Epithelial cell of proximal tubule (primary cell): ENCODE measurements at regions not wholly inside any gene's neighbourhood (a gene's known extent, or its start where the extent isn't known, plus 50 kb on each side); places are given as distances from the start of the nearest gene placed in this dataset.
"Not testable (repeated sequence)": the region's sequence is repeated elsewhere in the genome, so short reads cannot be mapped to it uniquely, and the experiment has no call there.

Source experiments
- DNase-seq: peaks from one replicate; pipeline ENCODE4 v3.0.0-alpha.2; 2011; ENCODE audit warnings: low read depth
- H3K4me3 ChIP-seq: 2 replicates; pipeline ENCODE4 v1.5.1; 2011; ENCODE audit warnings: low read depth, mild to moderate bottlenecking, low read length
- TF ChIP-seq, protein P1 (sequence below): conservative IDR thresholded peaks from 2 replicates; pipeline ENCODE4 v1.5.1; 2012; ENCODE audit warnings: low read depth, mild to moderate bottlenecking, low read length

DNA sequence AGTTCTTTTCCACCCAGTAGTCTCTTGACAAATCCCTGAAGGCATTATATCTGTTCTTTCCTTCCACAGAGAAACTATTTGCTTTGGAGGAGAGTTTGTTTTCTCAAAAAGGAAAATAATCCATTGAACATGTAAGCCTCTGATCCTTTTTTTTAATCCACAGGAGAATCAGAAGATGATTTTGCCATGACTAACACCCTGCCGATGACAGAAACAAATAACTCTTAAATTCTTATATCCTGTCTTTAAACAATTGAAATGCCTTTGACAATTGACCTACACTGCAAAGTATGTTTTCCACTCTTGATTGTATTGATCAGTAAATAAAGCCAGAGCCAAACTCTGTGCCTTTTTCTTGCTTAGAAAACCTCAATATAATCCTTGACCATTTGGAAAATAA, 666.4 kb upstream of the CTNND2 start:
- TF ChIP-seq, protein P1, sequence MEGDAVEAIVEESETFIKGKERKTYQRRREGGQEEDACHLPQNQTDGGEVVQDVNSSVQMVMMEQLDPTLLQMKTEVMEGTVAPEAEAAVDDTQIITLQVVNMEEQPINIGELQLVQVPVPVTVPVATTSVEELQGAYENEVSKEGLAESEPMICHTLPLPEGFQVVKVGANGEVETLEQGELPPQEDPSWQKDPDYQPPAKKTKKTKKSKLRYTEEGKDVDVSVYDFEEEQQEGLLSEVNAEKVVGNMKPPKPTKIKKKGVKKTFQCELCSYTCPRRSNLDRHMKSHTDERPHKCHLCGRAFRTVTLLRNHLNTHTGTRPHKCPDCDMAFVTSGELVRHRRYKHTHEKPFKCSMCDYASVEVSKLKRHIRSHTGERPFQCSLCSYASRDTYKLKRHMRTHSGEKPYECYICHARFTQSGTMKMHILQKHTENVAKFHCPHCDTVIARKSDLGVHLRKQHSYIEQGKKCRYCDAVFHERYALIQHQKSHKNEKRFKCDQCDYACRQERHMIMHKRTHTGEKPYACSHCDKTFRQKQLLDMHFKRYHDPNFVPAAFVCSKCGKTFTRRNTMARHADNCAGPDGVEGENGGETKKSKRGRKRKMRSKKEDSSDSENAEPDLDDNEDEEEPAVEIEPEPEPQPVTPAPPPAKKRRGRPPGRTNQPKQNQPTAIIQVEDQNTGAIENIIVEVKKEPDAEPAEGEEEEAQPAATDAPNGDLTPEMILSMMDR = no peak
- DNase-seq = no peak
- no peak overlapping the region for H3K4me3 ChIP-seq

DNA sequence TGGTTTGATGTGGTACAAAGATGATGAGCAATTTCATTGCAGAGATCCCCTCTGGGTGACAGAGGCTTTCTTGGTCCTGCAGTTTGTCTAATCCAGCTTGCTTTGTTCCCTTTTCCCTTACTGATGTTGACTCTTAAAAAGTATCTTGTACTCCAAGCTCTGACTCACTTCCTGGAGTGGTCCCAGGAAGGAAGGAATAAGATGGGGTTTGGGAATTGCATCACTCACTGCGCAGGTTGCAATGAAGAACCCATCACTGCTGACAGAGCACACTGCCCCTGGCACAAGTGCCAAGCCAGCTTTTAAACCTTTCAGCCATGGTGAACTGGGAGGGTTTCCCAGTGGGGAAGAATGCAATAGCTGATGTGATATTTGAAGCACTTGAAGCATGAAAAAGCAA, 662.2 kb upstream of the CTNND2 start:
- no peak for DNase-seq
- TF ChIP-seq, protein P1 = no peak
- no peak overlapping the region for H3K4me3 ChIP-seq

DNA sequence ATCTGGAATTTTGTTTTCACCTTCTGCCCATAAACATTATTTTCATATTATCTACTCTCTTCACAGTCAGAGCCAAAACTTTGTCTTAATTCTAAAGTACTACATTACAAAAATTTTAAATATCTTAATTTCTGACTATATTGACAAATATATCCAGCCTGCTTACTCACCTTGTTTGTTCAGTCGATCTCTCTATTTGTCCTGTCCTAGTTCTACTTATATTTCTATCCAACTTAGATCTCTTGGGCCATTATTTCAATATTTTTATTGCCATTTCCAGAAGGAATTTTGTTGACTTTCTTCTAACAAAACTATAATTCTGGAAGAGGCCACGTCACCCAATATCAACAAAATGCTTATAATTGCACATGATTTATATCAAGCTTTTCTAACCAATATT, 652.8 kb upstream of the CTNND2 start:
- TF ChIP-seq, protein P1 = no peak
- H3K4me3 ChIP-seq = no peak overlapping the region
- DNase-seq = no peak

DNA sequence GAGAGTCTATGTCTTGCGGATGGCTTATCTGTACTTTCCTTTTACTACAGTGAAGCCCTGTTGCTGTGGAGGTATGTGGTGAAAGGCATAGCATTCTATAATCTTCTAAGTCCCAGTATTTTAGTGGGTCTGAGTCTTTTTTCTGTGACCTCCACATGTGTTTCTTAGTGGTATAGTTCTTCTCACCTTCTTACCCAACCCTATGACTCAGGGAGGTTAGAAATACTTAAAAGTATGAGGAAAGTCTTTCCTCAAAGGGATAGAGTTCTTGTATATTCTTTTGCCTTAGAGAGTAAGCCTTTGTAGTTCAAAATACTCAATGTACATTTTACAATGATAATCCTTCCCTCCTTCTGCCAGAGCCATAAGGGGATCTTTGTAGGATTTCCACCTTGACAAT, 621.9 kb upstream of the CTNND2 start:
- no peak for DNase-seq
- TF ChIP-seq, protein P1 = no peak
- H3K4me3 ChIP-seq = no peak overlapping the region

DNA sequence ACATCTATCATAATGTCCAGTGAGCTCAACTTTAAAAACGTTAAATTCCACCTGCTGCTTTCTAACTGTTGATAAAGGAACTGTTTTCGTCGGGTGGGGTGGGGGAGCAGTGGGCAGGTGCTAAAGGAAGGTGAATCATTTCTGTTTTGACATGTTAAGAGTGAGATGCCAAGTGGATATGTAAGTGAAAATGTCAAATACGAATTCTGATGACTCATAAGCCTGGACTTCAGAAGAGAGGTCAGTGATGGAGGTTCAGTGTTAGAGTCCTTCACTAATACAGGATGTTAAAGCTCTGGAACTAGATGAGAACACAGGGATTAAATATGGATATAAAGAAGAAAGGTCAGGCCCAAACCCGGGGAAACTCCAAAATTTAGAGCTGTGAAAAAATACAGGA, 617.9 kb upstream of the CTNND2 start:
- TF ChIP-seq, protein P1 = no peak
- no peak overlapping the region for H3K4me3 ChIP-seq
- DNase-seq = no peak

DNA sequence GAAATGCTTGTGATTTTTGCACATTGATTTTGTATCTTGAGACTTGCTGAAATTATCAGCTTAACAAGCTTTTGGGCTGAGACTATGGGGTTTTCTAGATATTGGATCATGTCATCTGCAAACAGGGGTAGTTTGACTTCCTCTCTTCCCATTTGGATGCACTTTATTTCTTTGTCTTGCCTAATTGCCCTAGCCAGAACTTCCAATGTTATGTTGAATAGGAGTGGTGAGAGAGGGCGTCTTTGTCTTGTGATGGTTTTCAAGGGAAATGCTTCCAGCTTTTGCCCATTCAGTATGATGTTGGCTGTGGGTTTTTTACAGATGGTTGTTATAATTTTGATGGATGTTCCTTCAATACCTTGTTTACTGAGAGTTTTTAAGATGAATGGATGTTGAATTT, 600.7 kb upstream of the CTNND2 start:
- H3K4me3 ChIP-seq, DNase-seq: not testable (repeated sequence)

DNA sequence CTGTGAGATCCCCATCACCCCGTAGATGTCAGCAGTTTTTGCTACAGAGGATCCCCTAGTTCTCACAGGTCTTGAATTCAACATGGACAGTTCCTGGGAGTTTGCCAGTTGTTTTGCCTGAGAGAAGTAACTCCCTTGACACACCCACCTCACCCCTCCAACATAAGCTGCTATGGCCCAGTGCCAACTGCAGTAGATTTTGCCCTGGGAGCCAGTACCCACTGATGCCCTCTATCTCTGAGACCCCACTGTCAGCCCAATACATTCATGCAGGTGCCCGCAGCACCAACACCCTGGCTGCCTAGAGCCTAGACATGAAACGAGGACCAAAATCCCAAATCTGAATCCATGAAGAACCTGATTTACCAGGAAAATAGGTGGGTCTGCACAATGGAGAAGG, 583.9 kb upstream of the CTNND2 start:
- TF ChIP-seq, protein P1 = no peak
- no peak overlapping the region for H3K4me3 ChIP-seq
- DNase-seq = no peak

DNA sequence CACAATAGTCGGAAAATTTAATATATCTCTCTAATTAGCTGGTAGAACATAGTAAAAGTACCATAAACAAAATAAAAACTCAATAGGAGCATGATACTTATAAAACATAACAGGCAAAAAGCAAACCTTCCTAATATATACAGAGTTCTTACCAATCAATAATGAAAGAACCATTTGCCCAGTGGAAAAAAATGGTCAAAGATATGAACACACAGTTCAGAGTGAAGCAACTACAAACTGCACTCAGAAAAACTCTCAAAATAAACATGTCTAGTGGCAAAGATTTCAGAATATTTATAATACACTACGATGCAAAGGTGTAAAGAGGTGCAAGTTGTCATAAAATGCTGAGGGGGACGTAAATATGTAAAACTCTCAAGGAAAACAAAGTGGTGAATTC, 576.2 kb upstream of the CTNND2 start:
- no peak for DNase-seq
- TF ChIP-seq, protein P1 = no peak
- no peak overlapping the region for H3K4me3 ChIP-seq
